Right lobe of liver (tissue), 6 donors: ENCODE measurements at regions not wholly inside any gene's neighbourhood (a gene's known extent, or its start where the extent isn't known, plus 50 kb on each side); places are given as distances from the start of the nearest gene placed in this dataset.

Source experiments
- ATAC-seq, 4 donors: fragments of 200-7000 bp; cut with Tn5 transposase; one replicate each; pipeline ENCODE4 v1.9.1; 2020; ENCODE audit warnings: mild to moderate bottlenecking in 4 of 4, moderate library complexity in 4 of 4
- DNase-seq, 3 donors: peaks; one replicate each; pipeline ENCODE4 v3.0.0-alpha.2; 2020
- H3K27ac ChIP-seq, 3 donors: fragments of 200-600 bp; one replicate each; pipeline ENCODE4 v1.8.0; 2022
- H3K27me3 ChIP-seq, 2 donors: fragments of 200-600 bp; one replicate each; pipeline ENCODE4 v1.8.0; 2022
- H3K36me3 ChIP-seq, 4 donors: fragments of 200-600 bp; sonication (generic) in 1 of 4; one replicate each; pipeline versions ENCODE4 v1.5.1 to v1.8.0; 2017 to 2022; ENCODE audit warnings: control low read depth in 1 of 4
- H3K4me1 ChIP-seq, 4 donors: fragments of 200-600 bp; sonication (generic) in 1 of 4; one replicate each; pipeline versions ENCODE4 v1.5.1 to v1.8.0; 2017 to 2022; ENCODE audit warnings: control low read depth in 1 of 4
- H3K4me3 ChIP-seq, 3 donors: fragments of 200-600 bp; one replicate each; pipeline ENCODE4 v1.8.0; 2022
- H3K9me3 ChIP-seq, 4 donors: fragments of 200-600 bp; sonication (generic) in 1 of 4; one replicate each; pipeline versions ENCODE4 v1.5.1 to v1.8.0; 2017 to 2022; ENCODE audit warnings: control low read depth in 1 of 4
- CTCF ChIP-seq, 4 donors: fragments of 200-600 bp in 3 of 4; fragments of 450-650 bp in 1 of 4; IDR thresholded peaks; one replicate each; pipeline versions ENCODE4 v1.5.1 to v1.8.0; 2016 to 2022; ENCODE audit warnings: antibody characterized with exemption in 4 of 4, mild to moderate bottlenecking in 2 of 4
- POLR2A ChIP-seq: fragments of 450-650 bp; IDR thresholded peaks from one replicate; pipeline ENCODE4 v1.6.1; 2017; ENCODE audit warnings: antibody characterized with exemption, mild to moderate bottlenecking
- WGBS: methylation state at CpG from one replicate; pipeline ENCODE4 v1.1.6; 2018; ENCODE audit warnings: low coverage, low lambda C conversion rate; ENCODE audit not compliant: insufficient coverage; ENCODE audit errors: missing lambda C conversion rate; 5-methylcytosine and 5-hydroxymethylcytosine counted together
- intact Hi-C, 2 donors: fragments of 100-400 bp; cut with DNase I; formaldehyde crosslinking; loops; one replicate each; pipeline versions ENCODE4 v1.11.2 to v1.14.1; 2022
- donor health status: DM: no; HTN: yes; CAD: no.
- donor health status: DM: no; HTN: no; CAD: no.
- donor health status: DM: no; HTN: no; CAD: no.
- donor health status: DM: no; HTN: yes; CAD: no.
- donor health status: DM: no; HTN: yes; CAD: no.

GRCh38 chr2:5493256-5493655 lies 198.9 kb upstream of the SOX11 start:
- Histone ChIP-seq H3K36me3 (no peaks in the 10 kb centered on the region), H3K27ac (no peak overlapping the region), H3K4me1 (no peaks in the 10 kb centered on the region), H3K4me3 (no peak overlapping the region), H3K9me3 (no peaks in the 10 kb centered on the region), H3K27me3 (no peaks in the 10 kb centered on the region)
- intact Hi-C loops: no loop called here
- ATAC-seq (no peak), DNase-seq (no peak)
- TF ChIP-seq CTCF (IDR thresholded peaks at IDR 0.05) (no peak), POLR2A (no peak)
- WGBS: 58% methylated on average over 9 of the region's 17 CpGs

- no peak for DNase-seq
- no peaks in the 10 kb centered on the region for H3K36me3 ChIP-seq
- WGBS: 52% methylated on average over 6 of the region's 8 CpGs
- ATAC-seq: no peak
- no peak overlapping the region for H3K4me3 ChIP-seq
- no peaks in the 10 kb centered on the region for H3K4me1 ChIP-seq
- TF ChIP-seq CTCF (IDR thresholded peaks at IDR 0.05) (no peak), POLR2A (no peak)
- H3K27ac ChIP-seq: no peak overlapping the region
- H3K9me3 ChIP-seq: no peaks in the 10 kb centered on the region
- intact Hi-C loops: no loop called here
- no peaks in the 10 kb centered on the region for H3K27me3 ChIP-seq
These were observed 198.0 kb upstream of the SOX11 start for GRCh38 chr2:5494212-5494611.

- WGBS: 35% methylated on average over 8 of the region's 8 CpGs
- Histone ChIP-seq H3K27me3 (no peaks in the 10 kb centered on the region), H3K4me3 (no peak overlapping the region), H3K4me1 (no peaks in the 10 kb centered on the region), H3K36me3 (no peaks in the 10 kb centered on the region), H3K27ac (no peak overlapping the region), H3K9me3 (no peaks in the 10 kb centered on the region)
- intact Hi-C loops: no loop called here
- no peak for DNase-seq
- no peak for ATAC-seq
- no peak for TF ChIP-seq CTCF (IDR thresholded peaks at IDR 0.05)
- no peak for TF ChIP-seq POLR2A
These were observed 196.6 kb upstream of the SOX11 start for GRCh38 chr2:5495586-5495985.

- H3K27ac ChIP-seq: no peak overlapping the region
- H3K4me3 ChIP-seq: no peak overlapping the region
- TF ChIP-seq POLR2A (no peak), CTCF (IDR thresholded peaks at IDR 0.05) (no peak)
- no peaks in the 10 kb centered on the region for H3K36me3 ChIP-seq
- no peaks in the 10 kb centered on the region for H3K9me3 ChIP-seq
- 67% methylated on average over 6 of the region's 10 CpGs for WGBS
- ATAC-seq: no peak
- H3K27me3 ChIP-seq: no peaks in the 10 kb centered on the region
- no peaks in the 10 kb centered on the region for H3K4me1 ChIP-seq
- intact Hi-C loops: no loop called here
- no peak for DNase-seq
These were observed 194.3 kb upstream of the SOX11 start for GRCh38 chr2:5497874-5498273.

GRCh38 chr2:5501807-5502206 lies 190.4 kb upstream of the SOX11 start:
- no peaks in the 10 kb centered on the region for H3K36me3 ChIP-seq
- DNase-seq (no peak), ATAC-seq (no peak)
- intact Hi-C loops: no loop called here
- H3K4me1 ChIP-seq: no peaks in the 10 kb centered on the region
- no peak overlapping the region for H3K4me3 ChIP-seq
- no peak overlapping the region for H3K27ac ChIP-seq
- no peaks in the 10 kb centered on the region for H3K27me3 ChIP-seq
- TF ChIP-seq CTCF (IDR thresholded peaks at IDR 0.05): no peak
- no peak for TF ChIP-seq POLR2A
- 29% methylated on average over 1 of the region's 1 CpG for WGBS
- H3K9me3 ChIP-seq: no peaks in the 10 kb centered on the region
